ENCODE measurements at regions not wholly inside any gene's neighbourhood (a gene's known extent, or its start where the extent isn't known, plus 50 kb on each side); places are given as distances from the start of the nearest gene placed in this dataset.
A peak's percentile ranks its signal among the peaks of the same experiment; 100 is the strongest.

DNA sequence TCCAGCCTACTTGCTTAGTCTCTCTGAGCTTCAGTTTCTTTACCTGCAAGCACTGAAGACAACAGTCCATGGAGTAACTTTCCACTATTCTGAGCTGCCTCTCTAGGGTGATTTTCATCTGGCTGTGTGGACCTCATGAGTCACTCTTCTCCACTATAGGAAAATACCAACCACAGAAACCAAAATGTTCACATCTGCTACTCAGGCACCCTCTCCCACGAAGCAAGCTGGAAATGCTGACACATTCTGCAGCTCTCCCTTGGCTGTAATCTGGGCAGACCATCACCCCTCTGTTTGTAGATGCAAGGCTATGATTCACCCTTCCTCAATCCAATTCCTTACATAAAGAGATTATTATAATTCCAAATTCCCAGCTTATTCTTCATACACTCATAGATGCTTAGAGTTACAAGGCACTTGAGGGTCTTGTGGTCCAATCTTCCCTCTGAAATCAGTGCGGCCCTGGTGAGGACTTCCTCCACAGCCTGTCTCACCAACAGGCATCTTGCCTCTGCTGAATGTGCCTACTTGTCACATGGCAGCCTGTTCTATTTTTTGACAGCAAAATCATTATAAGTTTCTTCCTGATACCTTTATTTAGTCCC, 97.0 kb upstream of the LNX1 start:
- no peak overlapping the region for H3K27ac Mint-ChIP-seq
- H3K27me3 Mint-ChIP-seq = peaks cover 22% of the 10 kb centered on the region
- H3K4me3 Mint-ChIP-seq = no peak overlapping the region
- peaks cover 22% of the 10 kb centered on the region for H3K4me1 Mint-ChIP-seq (ENCODE audit: unreplicated experiment)
- no peaks in the 10 kb centered on the region for H3K36me3 Mint-ChIP-seq
- no peaks in the 10 kb centered on the region for H3K9me3 Mint-ChIP-seq
- DNase-seq (ENCODE audit: extremely low spot score, unreplicated experiment) = no peak
- TF ChIP-seq, protein P1, sequence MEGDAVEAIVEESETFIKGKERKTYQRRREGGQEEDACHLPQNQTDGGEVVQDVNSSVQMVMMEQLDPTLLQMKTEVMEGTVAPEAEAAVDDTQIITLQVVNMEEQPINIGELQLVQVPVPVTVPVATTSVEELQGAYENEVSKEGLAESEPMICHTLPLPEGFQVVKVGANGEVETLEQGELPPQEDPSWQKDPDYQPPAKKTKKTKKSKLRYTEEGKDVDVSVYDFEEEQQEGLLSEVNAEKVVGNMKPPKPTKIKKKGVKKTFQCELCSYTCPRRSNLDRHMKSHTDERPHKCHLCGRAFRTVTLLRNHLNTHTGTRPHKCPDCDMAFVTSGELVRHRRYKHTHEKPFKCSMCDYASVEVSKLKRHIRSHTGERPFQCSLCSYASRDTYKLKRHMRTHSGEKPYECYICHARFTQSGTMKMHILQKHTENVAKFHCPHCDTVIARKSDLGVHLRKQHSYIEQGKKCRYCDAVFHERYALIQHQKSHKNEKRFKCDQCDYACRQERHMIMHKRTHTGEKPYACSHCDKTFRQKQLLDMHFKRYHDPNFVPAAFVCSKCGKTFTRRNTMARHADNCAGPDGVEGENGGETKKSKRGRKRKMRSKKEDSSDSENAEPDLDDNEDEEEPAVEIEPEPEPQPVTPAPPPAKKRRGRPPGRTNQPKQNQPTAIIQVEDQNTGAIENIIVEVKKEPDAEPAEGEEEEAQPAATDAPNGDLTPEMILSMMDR (conservative IDR thresholded peaks at IDR 0.05) = no peak

DNA sequence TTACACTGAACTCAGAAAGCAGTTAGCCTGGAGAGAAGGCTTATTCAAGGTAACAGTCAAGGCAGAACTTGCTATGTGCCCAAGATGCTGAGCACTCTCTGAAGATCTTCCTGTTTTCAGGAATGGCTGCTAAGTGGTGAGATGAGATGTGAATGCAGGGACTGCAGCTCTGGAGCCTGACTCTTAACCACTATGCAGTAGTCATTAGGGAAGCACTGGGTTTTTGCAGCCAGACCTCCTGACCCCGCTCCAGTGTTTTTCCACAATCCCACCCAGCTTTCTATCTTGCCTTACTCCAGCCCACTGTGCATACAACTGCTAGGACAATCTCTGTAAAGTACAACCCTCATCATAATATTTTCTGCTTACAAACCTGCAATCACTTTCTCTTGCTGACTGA, 95.2 kb upstream of the LNX1 start:
- H3K4me3 Mint-ChIP-seq = no peak overlapping the region
- H3K27me3 Mint-ChIP-seq = peaks cover 22% of the 10 kb centered on the region
- TF ChIP-seq, protein P1 (conservative IDR thresholded peaks at IDR 0.05) = no peak
- no peak overlapping the region for H3K27ac Mint-ChIP-seq
- H3K36me3 Mint-ChIP-seq = no peaks in the 10 kb centered on the region
- H3K4me1 Mint-ChIP-seq (ENCODE audit: unreplicated experiment) = peaks cover 22% of the 10 kb centered on the region
- no peaks in the 10 kb centered on the region for H3K9me3 Mint-ChIP-seq
- no peak for DNase-seq (ENCODE audit: extremely low spot score, unreplicated experiment)

DNA sequence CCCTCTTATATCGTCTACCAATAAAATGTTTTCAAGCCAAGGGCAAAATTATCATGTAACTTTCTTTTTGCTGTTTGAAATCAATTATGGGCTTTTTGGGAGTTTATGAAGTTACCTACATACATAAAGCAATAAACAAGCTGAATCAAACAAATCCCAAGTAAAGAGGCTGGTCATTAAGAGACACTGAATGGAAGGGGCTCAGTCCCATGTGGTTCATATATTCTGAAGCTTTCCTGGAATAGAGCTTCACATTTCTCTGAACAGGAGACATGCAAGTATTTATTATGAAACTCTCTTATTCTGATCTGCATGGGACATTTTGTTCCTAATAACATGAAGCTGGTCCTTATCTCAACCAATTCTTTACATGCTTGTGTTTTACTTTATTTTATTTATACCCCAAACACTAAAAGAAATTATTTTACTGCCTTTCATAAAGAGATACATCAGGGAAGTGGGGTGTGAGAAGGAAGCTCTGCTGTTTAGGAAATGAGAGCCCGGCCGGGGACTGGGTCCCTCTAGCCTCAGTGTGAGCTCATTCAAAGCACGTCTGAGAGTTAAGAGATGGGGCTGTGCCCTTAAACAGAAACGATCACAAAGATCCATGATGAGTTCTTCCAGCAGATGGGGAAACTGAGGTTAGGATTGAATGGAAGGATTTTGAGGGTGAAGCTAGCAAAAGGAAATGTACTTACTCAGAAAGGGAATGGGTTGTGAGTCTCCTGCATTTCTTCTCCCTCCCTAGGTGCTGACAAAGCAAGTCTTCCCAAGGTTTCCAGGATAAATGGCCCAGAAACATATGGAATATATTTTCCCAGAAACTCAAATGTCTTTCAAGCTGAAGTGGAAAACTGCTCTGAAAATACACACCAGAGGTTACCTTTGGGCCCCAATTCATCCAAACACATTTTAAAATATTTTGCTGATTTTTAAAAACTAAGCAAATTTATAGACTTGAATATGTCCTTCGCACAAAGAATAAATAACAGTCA, 93.1 kb upstream of the LNX1 start:
- H3K9me3 Mint-ChIP-seq = no peaks in the 10 kb centered on the region
- TF ChIP-seq, protein P1 (conservative IDR thresholded peaks at IDR 0.05) = no peak
- no peaks in the 10 kb centered on the region for H3K36me3 Mint-ChIP-seq
- DNase-seq (ENCODE audit: extremely low spot score, unreplicated experiment) = no peak
- H3K4me3 Mint-ChIP-seq = peak overlapping the region; percentile 19
- H3K27ac Mint-ChIP-seq = no peak overlapping the region
- H3K27me3 Mint-ChIP-seq = peaks cover 11% of the 10 kb centered on the region
- H3K4me1 Mint-ChIP-seq (ENCODE audit: unreplicated experiment) = peaks cover 22% of the 10 kb centered on the region

DNA sequence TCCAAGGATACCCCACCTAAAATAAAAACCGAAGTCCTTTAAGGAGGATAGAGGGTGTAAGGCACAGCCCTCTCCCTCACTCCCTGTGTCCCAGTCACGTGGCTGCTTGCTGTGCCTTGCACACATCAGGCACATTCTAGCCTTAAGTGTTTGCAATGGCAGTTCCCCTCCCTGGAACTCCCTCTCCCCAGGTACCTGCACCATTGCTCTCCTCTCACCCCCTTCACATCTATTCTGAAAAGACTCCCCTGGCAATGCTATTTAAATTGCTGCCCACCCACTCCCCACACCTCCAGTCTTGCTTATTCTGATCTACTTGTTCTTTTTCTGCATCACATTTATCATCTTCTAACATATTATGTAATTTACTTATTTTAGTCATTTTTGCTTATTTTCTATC, 91.6 kb upstream of the LNX1 start:
- no peak for DNase-seq (ENCODE audit: extremely low spot score, unreplicated experiment)
- H3K4me3 Mint-ChIP-seq = no peak overlapping the region
- TF ChIP-seq, protein P1 (conservative IDR thresholded peaks at IDR 0.05) = no peak
- no peak overlapping the region for H3K27ac Mint-ChIP-seq
- H3K36me3 Mint-ChIP-seq = no peaks in the 10 kb centered on the region
- H3K4me1 Mint-ChIP-seq (ENCODE audit: unreplicated experiment) = peaks cover 22% of the 10 kb centered on the region
- H3K9me3 Mint-ChIP-seq = no peaks in the 10 kb centered on the region
- peaks cover 3% of the 10 kb centered on the region for H3K27me3 Mint-ChIP-seq

DNA sequence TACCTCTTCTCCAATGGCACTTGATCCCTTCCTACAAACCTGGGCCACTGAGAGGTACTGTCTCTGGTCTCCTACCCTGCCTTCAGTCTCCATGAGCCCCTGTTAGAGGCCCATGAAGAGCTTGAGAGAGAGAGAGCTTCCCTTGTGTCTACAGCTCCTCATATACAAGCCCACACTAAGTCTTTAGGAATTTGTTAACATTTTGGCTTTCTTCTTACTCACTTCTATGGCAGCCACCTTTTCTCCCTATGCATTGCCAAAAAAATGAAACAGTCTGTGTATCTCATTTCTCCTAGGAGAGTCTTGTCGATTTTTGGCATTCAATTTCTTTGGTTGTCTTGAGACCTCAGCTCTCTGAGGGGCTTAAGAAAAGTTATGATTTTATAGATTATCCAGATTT, 90.9 kb upstream of the LNX1 start:
- TF ChIP-seq, protein P1 (conservative IDR thresholded peaks at IDR 0.05) = no peak
- H3K36me3 Mint-ChIP-seq = no peaks in the 10 kb centered on the region
- H3K27ac Mint-ChIP-seq = no peak overlapping the region
- H3K4me1 Mint-ChIP-seq (ENCODE audit: unreplicated experiment) = peaks cover 22% of the 10 kb centered on the region
- H3K9me3 Mint-ChIP-seq = no peaks in the 10 kb centered on the region
- no peak for DNase-seq (ENCODE audit: extremely low spot score, unreplicated experiment)
- no peak overlapping the region for H3K4me3 Mint-ChIP-seq
- H3K27me3 Mint-ChIP-seq = peaks cover 3% of the 10 kb centered on the region
